Gastroesophageal sphincter (tissue), 4 donors: ENCODE measurements at regions not wholly inside any gene's neighbourhood (a gene's known extent, or its start where the extent isn't known, plus 50 kb on each side); places are given as distances from the start of the nearest gene placed in this dataset.

ENCODE experiments used
- ATAC-seq: fragments of 150-250 bp; one replicate; pipeline ENCODE4 v1.9.1; 2016; ENCODE audit warnings: mild to moderate bottlenecking, moderate library complexity
- H3K27ac ChIP-seq, 4 donors: fragments of 200-600 bp; sonication (generic) in 3 of 4; 1 replicate in 3 of 4; 2 replicates in 1 of 4; pipeline ENCODE4 v1.5.1; 2016 to 2019
- H3K27me3 ChIP-seq: fragments of 200-600 bp; sonication (generic); one replicate; pipeline ENCODE4 v1.5.1; 2019
- H3K36me3 ChIP-seq, 2 donors: fragments of 200-600 bp; sonication (generic); one replicate each; pipeline ENCODE4 v1.5.1; 2019; ENCODE audit warnings: control low read depth in 1 of 2
- H3K4me1 ChIP-seq, 3 donors: fragments of 200-600 bp; sonication (generic); 1 replicate in 2 of 3; 2 replicates in 1 of 3; pipeline ENCODE4 v1.5.1; 2016 to 2019; ENCODE audit warnings: control low read depth in 2 of 3
- H3K4me3 ChIP-seq, 2 donors: fragments of 200-600 bp; sonication (generic); one replicate each; pipeline ENCODE4 v1.5.1; 2019; ENCODE audit warnings: mild to moderate bottlenecking in 1 of 2, moderate library complexity in 1 of 2
- H3K9me3 ChIP-seq, 3 donors: fragments of 200-600 bp; sonication (generic); one replicate each; pipeline ENCODE4 v1.5.1; 2017 to 2019; ENCODE audit warnings: control low read depth in 2 of 3
- CTCF ChIP-seq, 4 experiments: fragments of 200-600 bp in 2 of 4; fragments of 450-650 bp in 2 of 4; sonication (generic) in 1 of 4; IDR thresholded peaks; one replicate each; pipeline ENCODE4 v1.5.1; 2017 to 2019; ENCODE audit warnings: antibody characterized with exemption in 4 of 4, mild to moderate bottlenecking in 2 of 4, moderate library complexity in 2 of 4
- EP300 ChIP-seq: sonication (generic); formaldehyde crosslinking; IDR thresholded peaks from one replicate; pipeline ENCODE4 v1.6.1; 2017; ENCODE audit warnings: antibody characterized with exemption, mild to moderate bottlenecking
- POLR2A ChIP-seq, 2 donors: fragments of 450-650 bp; IDR thresholded peaks; one replicate each; pipeline ENCODE4 v1.6.1; 2017; ENCODE audit warnings: antibody characterized with exemption in 2 of 2, mild to moderate bottlenecking in 2 of 2, moderate library complexity in 1 of 2
- POLR2AphosphoS5 ChIP-seq: sonication (generic); formaldehyde crosslinking; IDR thresholded peaks from one replicate; pipeline ENCODE4 v1.6.1; 2017; ENCODE audit warnings: antibody characterized with exemption
- WGBS, 2 donors: methylation state at CpG; one replicate each; pipeline ENCODE4 v1.1.5; 2018; ENCODE audit warnings: low coverage in 1 of 2; 5-methylcytosine and 5-hydroxymethylcytosine counted together

GRCh38 chr4:60652933-60653332 is 547.2 kb upstream of the ADGRL3 start:
- Histone ChIP-seq H3K27me3 (no peaks in the 10 kb centered on the region), H3K9me3 (no peaks in the 10 kb centered on the region), H3K36me3 (no peaks in the 10 kb centered on the region), H3K4me1 (no peaks in the 10 kb centered on the region), H3K27ac (no peak overlapping the region), H3K4me3 (no peak overlapping the region)
- TF ChIP-seq EP300: no peak
- no peak for TF ChIP-seq POLR2A (IDR thresholded peaks at IDR 0.05)
- TF ChIP-seq POLR2AphosphoS5: no peak
- TF ChIP-seq CTCF (IDR thresholded peaks at IDR 0.05): no peak
- ATAC-seq: no peak

- H3K4me3 ChIP-seq: no peak overlapping the region
- H3K27ac ChIP-seq: no peak overlapping the region
- ATAC-seq: no peak
- H3K36me3 ChIP-seq: no peaks in the 10 kb centered on the region
- no peaks in the 10 kb centered on the region for H3K9me3 ChIP-seq
- H3K27me3 ChIP-seq: no peaks in the 10 kb centered on the region
- TF ChIP-seq POLR2A (IDR thresholded peaks at IDR 0.05): no peak
- TF ChIP-seq POLR2AphosphoS5: no peak
- no peak for TF ChIP-seq EP300
- no peak for TF ChIP-seq CTCF (IDR thresholded peaks at IDR 0.05)
- no peaks in the 10 kb centered on the region for H3K4me1 ChIP-seq
Measured at GRCh38 chr4:60655356-60655755, 544.8 kb upstream of the ADGRL3 start.

GRCh38 chr4:60656171-60656570 is 544.0 kb upstream of the ADGRL3 start:
- WGBS, 2 donors: 76 to 90% methylated on average over 3 of the region's 3 CpGs
- Histone ChIP-seq H3K4me3 (no peak overlapping the region), H3K27ac (no peak overlapping the region), H3K36me3 (no peaks in the 10 kb centered on the region), H3K4me1 (no peaks in the 10 kb centered on the region), H3K9me3 (no peaks in the 10 kb centered on the region), H3K27me3 (no peaks in the 10 kb centered on the region)
- TF ChIP-seq EP300 (no peak), POLR2AphosphoS5 (no peak), CTCF (IDR thresholded peaks at IDR 0.05) (no peak), POLR2A (IDR thresholded peaks at IDR 0.05) (no peak)
- ATAC-seq: no peak

- no peak overlapping the region for H3K27ac ChIP-seq
- H3K9me3 ChIP-seq: no peaks in the 10 kb centered on the region
- no peaks in the 10 kb centered on the region for H3K27me3 ChIP-seq
- TF ChIP-seq POLR2A (IDR thresholded peaks at IDR 0.05) (no peak), CTCF (IDR thresholded peaks at IDR 0.05) (no peak), EP300 (no peak), POLR2AphosphoS5 (no peak)
- no peak overlapping the region for H3K4me3 ChIP-seq
- no peaks in the 10 kb centered on the region for H3K4me1 ChIP-seq
- WGBS, 2 donors: 75 to 100% methylated on average over 1 to 3 of the region's 3 CpGs
- H3K36me3 ChIP-seq: no peaks in the 10 kb centered on the region
- no peak for ATAC-seq
Measured at GRCh38 chr4:60657041-60657440, 543.1 kb upstream of the ADGRL3 start.

- ATAC-seq: no peak
- TF ChIP-seq POLR2AphosphoS5 (no peak), POLR2A (IDR thresholded peaks at IDR 0.05) (no peak), EP300 (no peak), CTCF (IDR thresholded peaks at IDR 0.05) (no peak)
- H3K27ac ChIP-seq: no peak overlapping the region
- no peak overlapping the region for H3K4me3 ChIP-seq
- no peaks in the 10 kb centered on the region for H3K4me1 ChIP-seq
- H3K36me3 ChIP-seq: no peaks in the 10 kb centered on the region
- no peaks in the 10 kb centered on the region for H3K9me3 ChIP-seq
- no peaks in the 10 kb centered on the region for H3K27me3 ChIP-seq
Measured at GRCh38 chr4:60657807-60658206, 542.3 kb upstream of the ADGRL3 start.
